Endothelial cell of umbilical vein (primary cell): ENCODE measurements at regions not wholly inside any gene's neighbourhood (a gene's known extent, or its start where the extent isn't known, plus 50 kb on each side); places are given as distances from the start of the nearest gene placed in this dataset.

ENCODE experiments used
- BruUV-seq: library from RNA; stranded (reverse); fragments of 400-500 nt; replicated peaks from 2 replicates; lab custom pipeline; 2021; lab: Mats Ljungman, UMichigan
- CTCF ChIA-PET: fragments of 300-600, 350-600 bp; sonication (Branson Sonifier 250); formaldehyde crosslinking; loops from one replicate; lab custom pipeline; 2021; ENCODE audit warnings: antibody characterized with exemption, inconsistent platforms; lab: Charles Lee
- POLR2A ChIA-PET: fragments of 300-600, 350-600 bp; sonication (Branson Sonifier 250); formaldehyde crosslinking; loops from one replicate; lab custom pipeline; 2021; ENCODE audit warnings: antibody characterized with exemption, inconsistent platforms; lab: Charles Lee
- DNase-seq: peaks from one replicate; pipeline ENCODE4 v3.0.0-alpha.2; 2011; ENCODE audit warnings: low read depth, low spot score
- FAIRE-seq: peaks from 2 replicates; lab custom pipeline; 2011; peaks lifted over from hg19 to GRCh38; lab: Jason Lieb, UNC
- H2AFZ ChIP-seq: 2 replicates; pipeline ENCODE4 v1.6.0; 2012; ENCODE audit warnings: low read depth, low read length, control low read depth, inconsistent platforms
- H3K27ac ChIP-seq: 2 replicates; pipeline ENCODE4 v1.5.1; 2011; ENCODE audit warnings: low read depth, mild to moderate bottlenecking, control low read depth, low read length, moderate library complexity; ENCODE audit not compliant: insufficient read depth
- H3K27me3 ChIP-seq, 2 experiments: 2 replicates each; pipeline versions ENCODE4 v1.6.0 to v1.6.1; 2011; ENCODE audit warnings: low read length in 2 of 2, mixed read lengths in 1 of 2; ENCODE audit not compliant: control insufficient read depth in 2 of 2, insufficient read depth in 2 of 2
- H3K36me3 ChIP-seq, 2 experiments: 2 replicates in 1 of 2; 3 replicates in 1 of 2; pipeline ENCODE4 v1.5.1; 2011; ENCODE audit warnings: low read length in 2 of 2, mild to moderate bottlenecking in 1 of 2, moderate library complexity in 1 of 2; ENCODE audit not compliant: control insufficient read depth in 2 of 2, insufficient read depth in 2 of 2; ENCODE audit errors: extremely low read depth in 1 of 2
- H3K4me1 ChIP-seq: 3 replicates; pipeline ENCODE4 v1.5.1; 2011; ENCODE audit warnings: mild to moderate bottlenecking, low read length; ENCODE audit not compliant: control insufficient read depth, insufficient read depth; ENCODE audit errors: extremely low read depth
- H3K4me2 ChIP-seq: 2 replicates; pipeline ENCODE4 v1.6.1; 2011; ENCODE audit warnings: low read length, control low read depth, mixed read lengths; ENCODE audit not compliant: insufficient read depth
- H3K4me3 ChIP-seq, 3 experiments: fragments of 200-600 bp in 1 of 3; sonication (generic), shearing (Covaris generic) in 1 of 3; replicated peaks in 1 of 3; 2 replicates each; pipeline ENCODE4 v1.5.1; 2011 to 2016; ENCODE audit warnings: control low read depth in 3 of 3, low read length in 3 of 3, mild to moderate bottlenecking in 2 of 3, inconsistent platforms in 1 of 3, low read depth in 1 of 3, moderate library complexity in 1 of 3; ENCODE audit not compliant: insufficient read depth in 1 of 3
- H3K79me2 ChIP-seq: 2 replicates; pipeline ENCODE4 v1.6.0; 2012; ENCODE audit warnings: low read length, inconsistent platforms; ENCODE audit not compliant: control insufficient read depth, insufficient read depth
- H3K9ac ChIP-seq: replicated peaks from 2 replicates; pipeline ENCODE3; 2011; ENCODE audit warnings: low read length, control low read depth; ENCODE audit not compliant: insufficient read depth; ENCODE audit errors: extremely low read depth
- H3K9me1 ChIP-seq: replicated peaks from 3 replicates; pipeline ENCODE4 v1.6.0; 2011; ENCODE audit warnings: mild to moderate bottlenecking, low read length; ENCODE audit not compliant: control insufficient read depth, insufficient read depth; ENCODE audit errors: extremely low read depth
- H3K9me3 ChIP-seq: replicated peaks from 2 replicates; pipeline ENCODE4 v1.5.1; 2012; ENCODE audit warnings: low read length, inconsistent platforms; ENCODE audit not compliant: control insufficient read depth, insufficient read depth
- H4K20me1 ChIP-seq: replicated peaks from 2 replicates; pipeline ENCODE3; 2011; ENCODE audit warnings: mild to moderate bottlenecking, low read length; ENCODE audit not compliant: control insufficient read depth, insufficient read depth; ENCODE audit errors: extremely low read depth
- EZH2 ChIP-seq: IDR thresholded peaks from 2 replicates; pipeline ENCODE4 v1.6.1; 2012; ENCODE audit warnings: borderline replicate concordance, low read depth, mild to moderate bottlenecking, moderate library complexity, low read length, inconsistent platforms; ENCODE audit not compliant: severe bottlenecking
- FOS ChIP-seq: IDR thresholded peaks from 2 replicates; pipeline ENCODE4 v1.6.1; 2011; ENCODE audit warnings: mild to moderate bottlenecking, low read length, moderate library complexity, borderline replicate concordance; ENCODE audit not compliant: insufficient read depth
- GATA2 ChIP-seq: IDR thresholded peaks from 2 replicates; pipeline ENCODE4 v1.7.0; 2011; ENCODE audit warnings: low read depth, mild to moderate bottlenecking, moderate library complexity, mixed read lengths, low read length; ENCODE audit not compliant: insufficient read length, insufficient read depth
- JUN ChIP-seq: IDR thresholded peaks from 2 replicates; pipeline ENCODE4 v1.6.1; 2011; ENCODE audit warnings: borderline replicate concordance, low read depth; ENCODE audit not compliant: insufficient read length, insufficient read depth
- MYC ChIP-seq: IDR thresholded peaks from one replicate; pipeline ENCODE4 v1.6.1; 2011; ENCODE audit warnings: mild to moderate bottlenecking, low read depth, low read length
- POLR2A ChIP-seq: IDR thresholded peaks from 2 replicates; pipeline ENCODE4 v1.6.1; 2012; ENCODE audit warnings: low read depth, mild to moderate bottlenecking, control low read depth, low read length
- POLR2AphosphoS5 ChIP-seq: IDR thresholded peaks from 2 replicates; pipeline ENCODE4 v1.6.1; 2012; ENCODE audit warnings: low read depth, mild to moderate bottlenecking, control low read depth, low read length, moderate library complexity; ENCODE audit not compliant: insufficient read depth
- dilution Hi-C: fragments of 300-500 bp; cut with MboI; formaldehyde crosslinking; loops from one replicate; pipeline ENCODE4 v1.15.0; 2019; ENCODE audit warnings: low sequenced_read_pairs; ENCODE audit not compliant: extremely low pct_ligation_motif_present
- intact Hi-C: fragments of 100-400 bp; cut with micrococcal nuclease; formaldehyde crosslinking; loops from one replicate; pipeline ENCODE4 v1.10.0; 2022
- TF ChIP-seq, protein P1 (sequence below), 2 donors: IDR thresholded peaks; 1 replicate in 1 of 2; 2 replicates in 1 of 2; pipeline ENCODE4 v1.5.1; 2011; ENCODE audit warnings: low read length in 2 of 2, mild to moderate bottlenecking in 2 of 2, moderate library complexity in 2 of 2, control low read depth in 1 of 2, inconsistent platforms in 1 of 2, low read depth in 1 of 2; ENCODE audit not compliant: insufficient read depth in 1 of 2; ENCODE audit errors: extremely low read depth in 1 of 2
- TF ChIP-seq, protein P2 (sequence below): IDR thresholded peaks from 2 replicates; pipeline ENCODE4 v1.6.1; 2011; ENCODE audit not compliant: insufficient read depth, insufficient read length

DNA sequence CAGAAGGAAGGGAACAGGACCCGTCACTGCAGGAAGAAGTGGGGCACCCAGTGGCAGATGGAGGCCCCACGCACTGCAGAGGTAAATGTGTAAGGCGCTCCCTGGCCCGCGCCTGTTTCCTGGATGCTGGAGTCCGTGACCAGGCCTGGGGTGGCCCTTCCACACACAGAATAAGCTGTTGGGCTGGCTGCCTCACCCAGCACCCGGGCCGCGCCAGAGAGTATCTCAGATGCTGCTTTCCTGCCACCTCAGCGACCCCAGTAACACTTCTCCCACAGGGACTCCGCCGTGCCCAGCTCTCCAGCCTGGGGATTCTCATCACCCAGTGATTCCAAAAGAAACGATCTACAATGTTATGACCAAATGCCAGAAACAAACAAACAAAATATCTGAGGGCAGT is 1993.1 kb downstream of the TP53TG3F start:
- FAIRE-seq (no peak), DNase-seq (no peak)
- no peak overlapping the region for H3K9ac ChIP-seq
- no peaks in the 10 kb centered on the region for H3K9me1 ChIP-seq
- H3K79me2 ChIP-seq: no peaks in the 10 kb centered on the region
- H3K36me3 ChIP-seq: no peaks in the 10 kb centered on the region
- dilution Hi-C loops (no loop called here), intact Hi-C loops (no loop called here)
- no peak overlapping the region for H3K4me2 ChIP-seq
- H3K4me1 ChIP-seq: no peaks in the 10 kb centered on the region
- H3K27me3 ChIP-seq: no peaks in the 10 kb centered on the region
- H3K9me3 ChIP-seq: peaks cover 14% of the 10 kb centered on the region
- H4K20me1 ChIP-seq: no peaks in the 10 kb centered on the region
- no peak overlapping the region for H3K27ac ChIP-seq
- CTCF ChIA-PET: no interaction called here
- POLR2A ChIA-PET: no interaction called here
- TF ChIP-seq MYC (no peak), JUN (no peak), POLR2AphosphoS5 (no peak), GATA2 (no peak)
- TF ChIP-seq, protein P1, sequence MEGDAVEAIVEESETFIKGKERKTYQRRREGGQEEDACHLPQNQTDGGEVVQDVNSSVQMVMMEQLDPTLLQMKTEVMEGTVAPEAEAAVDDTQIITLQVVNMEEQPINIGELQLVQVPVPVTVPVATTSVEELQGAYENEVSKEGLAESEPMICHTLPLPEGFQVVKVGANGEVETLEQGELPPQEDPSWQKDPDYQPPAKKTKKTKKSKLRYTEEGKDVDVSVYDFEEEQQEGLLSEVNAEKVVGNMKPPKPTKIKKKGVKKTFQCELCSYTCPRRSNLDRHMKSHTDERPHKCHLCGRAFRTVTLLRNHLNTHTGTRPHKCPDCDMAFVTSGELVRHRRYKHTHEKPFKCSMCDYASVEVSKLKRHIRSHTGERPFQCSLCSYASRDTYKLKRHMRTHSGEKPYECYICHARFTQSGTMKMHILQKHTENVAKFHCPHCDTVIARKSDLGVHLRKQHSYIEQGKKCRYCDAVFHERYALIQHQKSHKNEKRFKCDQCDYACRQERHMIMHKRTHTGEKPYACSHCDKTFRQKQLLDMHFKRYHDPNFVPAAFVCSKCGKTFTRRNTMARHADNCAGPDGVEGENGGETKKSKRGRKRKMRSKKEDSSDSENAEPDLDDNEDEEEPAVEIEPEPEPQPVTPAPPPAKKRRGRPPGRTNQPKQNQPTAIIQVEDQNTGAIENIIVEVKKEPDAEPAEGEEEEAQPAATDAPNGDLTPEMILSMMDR (IDR thresholded peaks at IDR 0.05; ENCODE audit: extremely low read depth in 1 of 2, insufficient read depth in 1 of 2, low read depth in 1 of 2, low read length in 2 of 2): no peak
- TF ChIP-seq, protein P2, sequence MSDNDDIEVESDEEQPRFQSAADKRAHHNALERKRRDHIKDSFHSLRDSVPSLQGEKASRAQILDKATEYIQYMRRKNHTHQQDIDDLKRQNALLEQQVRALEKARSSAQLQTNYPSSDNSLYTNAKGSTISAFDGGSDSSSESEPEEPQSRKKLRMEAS: no peak
- no peak overlapping the region for H2AFZ ChIP-seq
- H3K4me3 ChIP-seq: no peak overlapping the region
- BruUV-seq: no TSS peak

DNA sequence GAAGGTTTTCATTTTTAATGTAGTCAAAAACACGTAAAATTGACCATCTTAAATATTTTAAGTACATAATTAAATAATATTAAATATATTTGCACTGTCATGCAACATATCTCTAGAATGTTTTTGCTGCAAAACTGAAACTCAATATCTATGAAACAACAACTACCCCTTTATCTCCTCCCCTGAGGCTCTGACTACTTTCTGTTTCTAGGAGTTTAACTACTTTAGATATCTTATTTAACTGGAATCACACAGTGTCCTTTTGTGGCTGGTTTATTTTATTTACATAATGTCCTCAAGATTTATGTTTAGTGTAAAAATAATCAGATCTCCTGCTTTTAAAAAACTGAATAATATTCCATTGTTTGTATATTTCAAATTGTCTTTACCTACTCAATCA is 2003.9 kb downstream of the TP53TG3F start:
- TF ChIP-seq EZH2 (no peak), JUN (no peak), GATA2 (no peak), POLR2A (no peak), MYC (no peak), FOS (no peak)
- Histone ChIP-seq H3K4me2 (no peak overlapping the region), H4K20me1 (no peaks in the 10 kb centered on the region), H3K36me3 (no peaks in the 10 kb centered on the region), H3K9me3 (peaks cover 2% of the 10 kb centered on the region), H3K27ac (no peak overlapping the region), H3K27me3 (no peaks in the 10 kb centered on the region), H3K9me1 (no peaks in the 10 kb centered on the region), H3K79me2 (no peaks in the 10 kb centered on the region), H3K4me1 (no peaks in the 10 kb centered on the region), H2AFZ (no peak overlapping the region), H3K4me3 (no peak overlapping the region), H3K9ac (no peak overlapping the region)
- FAIRE-seq: no peak
- intact Hi-C loops: no loop called here
- ChIA-PET CTCF (no interaction called here), POLR2A (no interaction called here)
- DNase-seq: no peak
- dilution Hi-C loops: no loop called here
- BruUV-seq: no TSS peak
